Right atrium auricular region (tissue), 2 donors: ENCODE measurements at regions not wholly inside any gene's neighbourhood (a gene's known extent, or its start where the extent isn't known, plus 50 kb on each side); places are given as distances from the start of the nearest gene placed in this dataset.
"Not testable (repeated sequence)": the region's sequence is repeated elsewhere in the genome, so short reads cannot be mapped to it uniquely, and the experiment has no call there.

ENCODE experiments used
- DNase-seq: peaks from one replicate; pipeline ENCODE4 v3.0.0-alpha.2; 2019; ENCODE audit warnings: low spot score
- H3K27ac ChIP-seq, 2 donors: fragments of 200-600 bp; sonication (generic); 1 replicate in 1 of 2; 2 replicates in 1 of 2; pipeline ENCODE4 v1.5.1; 2016 to 2019
- H3K27me3 ChIP-seq, 2 donors: fragments of 200-600 bp; sonication (generic); one replicate each; pipeline versions ENCODE4 v1.5.1 to v1.6.0; 2017 to 2019
- H3K36me3 ChIP-seq: fragments of 200-600 bp; sonication (generic); one replicate; pipeline ENCODE4 v1.5.1; 2016
- H3K4me1 ChIP-seq, 2 donors: fragments of 200-600 bp; sonication (generic); one replicate each; pipeline versions ENCODE4 v1.5.1 to v1.6.0; 2017 to 2019
- H3K4me3 ChIP-seq, 2 donors: fragments of 200-600 bp; sonication (generic); 1 replicate in 1 of 2; 2 replicates in 1 of 2; pipeline ENCODE4 v1.5.1; 2017 to 2019; ENCODE audit warnings: mild to moderate bottlenecking in 1 of 2, moderate library complexity in 1 of 2
- H3K9me3 ChIP-seq, 2 donors: fragments of 200-600 bp; sonication (generic); one replicate each; pipeline ENCODE4 v1.5.1; 2019
- TF ChIP-seq, protein P1 (sequence below), 2 donors: fragments of 200-600 bp; sonication (generic); IDR thresholded peaks; one replicate each; pipeline ENCODE4 v1.5.1; 2019; ENCODE audit warnings: antibody characterized with exemption in 2 of 2

DNA sequence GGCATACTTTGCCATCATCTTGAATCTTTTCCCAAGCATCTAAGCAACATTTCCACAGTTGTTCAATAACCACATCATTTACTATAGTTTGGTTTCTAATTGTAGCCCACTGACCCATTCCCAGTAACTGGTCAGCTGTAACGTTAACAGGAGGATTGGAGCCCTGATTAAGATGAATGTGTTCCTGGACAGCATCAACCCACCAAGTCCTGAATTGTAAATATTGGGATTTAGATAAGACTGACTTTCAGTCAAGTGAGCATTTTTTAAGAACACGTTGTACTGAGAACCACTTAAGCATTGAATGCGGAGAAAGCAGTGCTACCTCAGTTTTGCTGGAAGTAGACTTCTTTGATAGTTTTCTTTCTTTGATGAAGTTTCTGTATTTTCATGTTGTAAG is 53.3 kb upstream of the ARL4D start:
- Histone ChIP-seq H3K9me3 (peaks cover 20 to 31% of the 10 kb centered on the region in 2 donors), H3K4me1 (peaks cover 0 to 13% of the 10 kb centered on the region in 2 donors)
- not testable (repeated sequence) for H3K36me3 ChIP-seq, H3K27ac ChIP-seq, H3K27me3 ChIP-seq, H3K4me3 ChIP-seq, DNase-seq

DNA sequence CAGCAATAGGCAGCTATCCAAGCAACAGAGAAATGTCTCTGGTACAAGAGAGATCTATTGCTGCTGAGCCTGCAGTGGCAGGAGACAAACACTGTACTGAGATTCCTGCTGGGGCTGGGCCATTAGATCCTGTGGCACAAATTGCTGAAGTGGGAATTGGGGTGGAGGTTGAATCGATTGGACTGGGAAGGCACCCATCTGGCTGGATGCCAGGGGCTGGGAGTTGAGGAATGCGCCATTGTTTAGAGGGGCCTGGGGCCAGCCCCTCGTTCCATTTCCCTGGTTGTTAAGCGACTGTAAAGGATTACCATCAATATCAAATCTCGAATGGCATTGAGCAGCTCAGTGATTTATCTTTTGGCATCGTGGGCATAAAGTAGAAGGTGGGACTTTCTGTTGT is 54.1 kb upstream of the ARL4D start:
- peaks cover 20 to 28% of the 10 kb centered on the region in 2 donors for H3K9me3 ChIP-seq

DNA sequence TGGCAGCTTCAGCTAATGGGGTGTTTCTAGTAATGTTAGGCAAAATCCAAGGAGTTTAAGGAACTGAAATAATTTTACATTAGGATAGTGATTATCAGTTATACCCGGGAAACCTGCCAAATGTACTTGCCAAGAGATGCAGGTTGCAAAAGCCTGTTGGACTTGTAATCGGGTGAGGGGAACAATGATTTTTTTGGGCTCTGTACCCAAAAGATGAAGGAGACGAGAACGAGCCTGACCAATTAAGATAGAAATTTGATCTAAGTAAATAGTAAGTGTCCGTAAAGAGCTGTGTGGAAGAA is 56.3 kb upstream of the ARL4D start:
- peaks cover 1 to 7% of the 10 kb centered on the region in 2 donors for H3K9me3 ChIP-seq
- H3K27me3 ChIP-seq, result no peaks in the 10 kb centered on the region
- H3K27ac ChIP-seq, result no peak overlapping the region
- TF ChIP-seq, protein P1, sequence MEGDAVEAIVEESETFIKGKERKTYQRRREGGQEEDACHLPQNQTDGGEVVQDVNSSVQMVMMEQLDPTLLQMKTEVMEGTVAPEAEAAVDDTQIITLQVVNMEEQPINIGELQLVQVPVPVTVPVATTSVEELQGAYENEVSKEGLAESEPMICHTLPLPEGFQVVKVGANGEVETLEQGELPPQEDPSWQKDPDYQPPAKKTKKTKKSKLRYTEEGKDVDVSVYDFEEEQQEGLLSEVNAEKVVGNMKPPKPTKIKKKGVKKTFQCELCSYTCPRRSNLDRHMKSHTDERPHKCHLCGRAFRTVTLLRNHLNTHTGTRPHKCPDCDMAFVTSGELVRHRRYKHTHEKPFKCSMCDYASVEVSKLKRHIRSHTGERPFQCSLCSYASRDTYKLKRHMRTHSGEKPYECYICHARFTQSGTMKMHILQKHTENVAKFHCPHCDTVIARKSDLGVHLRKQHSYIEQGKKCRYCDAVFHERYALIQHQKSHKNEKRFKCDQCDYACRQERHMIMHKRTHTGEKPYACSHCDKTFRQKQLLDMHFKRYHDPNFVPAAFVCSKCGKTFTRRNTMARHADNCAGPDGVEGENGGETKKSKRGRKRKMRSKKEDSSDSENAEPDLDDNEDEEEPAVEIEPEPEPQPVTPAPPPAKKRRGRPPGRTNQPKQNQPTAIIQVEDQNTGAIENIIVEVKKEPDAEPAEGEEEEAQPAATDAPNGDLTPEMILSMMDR (IDR thresholded peaks at IDR 0.05), result no peak
- H3K36me3 ChIP-seq, result no peaks in the 10 kb centered on the region
- H3K4me1 ChIP-seq, result peaks cover 0 to 13% of the 10 kb centered on the region in 2 donors
- H3K4me3 ChIP-seq, result no peak overlapping the region
- no peak for DNase-seq

More for the DNA sequence above, 54.1 kb upstream of the ARL4D start:
- no peaks in the 10 kb centered on the region for H3K36me3 ChIP-seq
- H3K4me1 ChIP-seq, result peaks cover 0 to 13% of the 10 kb centered on the region in 2 donors
- no peaks in the 10 kb centered on the region for H3K27me3 ChIP-seq
- H3K27ac ChIP-seq, result no peak overlapping the region
- no peak for DNase-seq
- TF ChIP-seq, protein P1 (IDR thresholded peaks at IDR 0.05), result no peak
- H3K4me3 ChIP-seq, result no peak overlapping the region

DNA sequence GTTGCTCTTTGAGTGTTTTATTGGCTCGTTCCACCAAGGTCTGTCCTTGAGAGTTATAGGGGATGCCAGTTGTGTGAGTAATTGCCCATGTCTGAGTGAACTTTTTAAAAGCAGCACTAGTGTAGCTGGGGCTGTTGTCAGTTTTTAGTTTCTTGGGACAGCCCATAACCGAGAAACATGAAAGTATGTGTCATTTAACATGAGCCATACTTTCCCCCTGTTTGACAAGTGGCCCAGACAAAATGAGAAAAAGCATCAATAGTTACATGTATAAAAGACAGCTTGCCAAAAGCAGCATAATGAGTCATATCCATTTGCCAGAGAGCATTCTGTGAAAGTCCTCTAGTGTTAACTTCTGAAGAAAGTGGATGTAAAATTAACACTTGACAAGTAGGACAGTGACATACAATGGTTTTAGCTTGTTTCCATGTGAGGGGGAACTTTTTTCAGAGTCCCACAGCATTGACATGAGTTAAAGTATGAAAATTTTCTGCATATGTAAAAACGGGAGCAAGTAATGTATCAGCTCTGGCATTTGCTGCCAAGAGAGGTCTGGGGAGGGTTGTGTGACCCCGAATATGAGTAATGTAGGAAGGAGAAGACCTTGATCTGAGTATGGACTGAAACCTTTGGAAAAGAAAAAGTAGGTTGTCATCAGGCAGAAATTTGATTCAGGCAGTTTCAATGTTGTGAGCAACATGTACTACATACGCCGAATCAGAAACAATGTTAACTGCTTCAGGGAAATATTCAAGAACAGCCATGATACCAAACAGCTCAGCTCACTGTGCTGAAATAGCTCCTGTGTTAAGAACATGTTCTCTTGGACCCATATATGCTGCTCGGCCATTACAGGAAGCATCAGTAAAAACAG is 56.8 kb upstream of the ARL4D start:
- Histone ChIP-seq H3K4me1 (peaks cover 0 to 13% of the 10 kb centered on the region in 2 donors), H3K4me3 (no peak overlapping the region), H3K27ac (peak overlapping the region in 1 of 2 donors; percentile 32), H3K27me3 (no peaks in the 10 kb centered on the region), H3K36me3 (no peaks in the 10 kb centered on the region), H3K9me3 (peaks cover 0 to under 1% of the 10 kb centered on the region in 2 donors)
- DNase-seq, result no peak
- TF ChIP-seq, protein P1 (IDR thresholded peaks at IDR 0.05), result no peak

DNA sequence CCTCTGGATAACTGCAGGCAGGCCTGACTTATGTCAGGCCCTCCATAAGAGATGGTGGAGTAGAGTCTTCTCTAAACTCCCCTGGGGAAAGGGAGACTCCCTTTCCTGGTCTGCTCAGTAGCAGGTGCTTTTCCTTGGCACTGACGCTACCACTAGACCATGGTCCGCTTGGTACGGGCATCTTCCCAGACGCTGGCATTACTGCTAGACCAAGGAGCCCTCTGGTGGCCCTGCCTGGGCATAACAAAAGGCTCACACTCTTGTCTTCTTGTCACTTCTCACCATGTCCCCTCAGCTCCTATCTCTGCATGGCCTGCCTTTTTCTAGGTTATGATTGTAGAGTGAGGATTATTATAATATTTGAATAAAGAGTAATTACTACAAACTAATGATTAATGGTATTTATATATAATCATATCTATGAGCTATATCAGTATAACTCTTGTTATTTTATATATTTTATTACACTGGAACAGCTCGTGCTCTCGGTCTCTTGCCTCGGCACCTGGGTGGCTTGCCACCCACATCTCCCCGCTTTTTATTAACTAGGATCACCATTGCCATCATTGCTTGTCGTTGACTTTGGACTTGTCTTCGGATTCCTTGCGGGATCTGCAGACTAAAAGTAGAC is 59.8 kb upstream of the ARL4D start:
- H3K36me3 ChIP-seq, result no peaks in the 10 kb centered on the region
- no peak overlapping the region for H3K4me3 ChIP-seq
- H3K9me3 ChIP-seq, result no peaks in the 10 kb centered on the region
- TF ChIP-seq, protein P1 (IDR thresholded peaks at IDR 0.05), result peak; percentile 70 to 80
- no peak overlapping the region for H3K27ac ChIP-seq
- H3K27me3 ChIP-seq, result no peaks in the 10 kb centered on the region
- H3K4me1 ChIP-seq, result peaks cover 0 to 19% of the 10 kb centered on the region in 2 donors
- DNase-seq, result peak; percentile 79

DNA sequence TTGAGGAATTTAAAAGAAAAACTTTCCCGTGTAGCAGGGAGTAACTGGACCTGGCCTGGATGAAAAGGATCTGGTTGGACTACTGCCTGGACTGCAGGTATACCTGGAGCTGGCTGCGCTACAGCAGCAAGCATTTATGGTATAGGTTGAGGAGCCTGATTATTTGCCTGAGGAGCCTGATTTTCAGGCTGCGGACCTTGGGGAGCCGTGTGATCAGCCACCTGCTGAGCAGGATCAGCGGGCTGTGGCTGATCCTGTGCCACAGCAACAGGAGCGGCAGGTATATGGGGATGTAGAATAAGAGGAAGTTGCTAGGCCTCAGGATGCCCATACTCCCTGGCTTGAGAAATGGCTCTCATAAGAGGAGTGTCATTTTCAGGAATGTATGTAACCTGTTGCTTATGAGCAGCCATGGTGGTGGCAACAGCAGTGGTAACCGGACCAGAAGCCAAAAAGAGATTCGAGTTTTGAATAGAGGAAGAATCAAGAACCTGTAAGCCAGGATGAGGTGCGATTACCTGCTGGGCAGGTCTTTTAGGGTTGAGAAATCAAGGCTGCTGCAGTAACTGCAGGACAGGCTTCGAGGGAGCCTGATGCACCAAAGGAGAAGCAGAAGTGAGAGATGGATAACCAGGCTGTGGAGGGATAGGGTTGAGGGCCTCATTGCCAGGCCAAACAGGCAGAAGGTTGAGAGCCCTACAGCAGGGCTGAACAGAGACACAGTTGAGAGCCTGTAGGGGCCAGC is 60.9 kb upstream of the ARL4D start:
- H3K36me3 ChIP-seq, result no peaks in the 10 kb centered on the region
- H3K27me3 ChIP-seq, result no peaks in the 10 kb centered on the region
- no peaks in the 10 kb centered on the region for H3K9me3 ChIP-seq
- H3K4me1 ChIP-seq, result peaks cover 0 to 23% of the 10 kb centered on the region in 2 donors
- H3K27ac ChIP-seq, result no peak overlapping the region
- no peak overlapping the region for H3K4me3 ChIP-seq
- no peak for DNase-seq
- TF ChIP-seq, protein P1 (IDR thresholded peaks at IDR 0.05), result no peak
